Transverse colon (tissue), 4 donors: ENCODE measurements at regions not wholly inside any gene's neighbourhood (a gene's known extent, or its start where the extent isn't known, plus 50 kb on each side); places are given as distances from the start of the nearest gene placed in this dataset.

ENCODE experiments used
- EP300 ChIP-seq: sonication (generic); formaldehyde crosslinking; IDR thresholded peaks from one replicate; pipeline ENCODE4 v1.6.1; 2017; ENCODE audit warnings: antibody characterized with exemption, low read depth
- POLR2A ChIP-seq: fragments of 450-650 bp; IDR thresholded peaks from one replicate; pipeline ENCODE4 v1.6.1; 2016; ENCODE audit warnings: antibody characterized with exemption, mild to moderate bottlenecking, moderate library complexity
- POLR2AphosphoS5 ChIP-seq, 3 donors: sonication (generic); formaldehyde crosslinking; IDR thresholded peaks; one replicate each; pipeline ENCODE4 v1.6.1; 2016; ENCODE audit warnings: antibody characterized with exemption in 3 of 3
- TF ChIP-seq, protein P1 (sequence below), 5 experiments: fragments of 200-600 bp in 3 of 5; fragments of 450-650 bp in 2 of 5; sonication (generic) in 3 of 5; IDR thresholded peaks; 1 replicate in 2 of 5; 2 replicates in 3 of 5; pipeline ENCODE4 v1.5.1; 2016 to 2017; ENCODE audit warnings: antibody characterized with exemption in 5 of 5, inconsistent platforms in 3 of 5, mild to moderate bottlenecking in 2 of 5, moderate library complexity in 1 of 5

DNA sequence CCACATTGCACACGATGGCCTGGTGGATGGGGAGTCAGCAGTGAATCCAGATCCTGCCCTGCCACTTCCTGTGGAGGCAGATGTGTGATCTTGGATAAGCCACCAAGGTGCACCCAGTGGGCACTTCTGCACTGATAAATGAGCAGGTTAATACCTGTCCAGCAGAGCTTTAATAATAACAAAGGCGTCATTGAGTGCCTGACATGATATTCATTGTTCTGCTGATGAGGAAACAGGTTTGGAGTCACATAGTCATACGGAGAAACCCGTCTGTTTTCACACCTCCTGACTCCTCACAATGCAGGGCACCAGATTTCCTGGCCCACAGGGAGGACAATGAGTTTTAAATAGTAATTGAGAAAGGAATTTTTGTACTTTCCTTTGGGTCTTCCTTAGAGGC is 324.6 kb upstream of the CDH5 start:
- TF ChIP-seq, protein P1, sequence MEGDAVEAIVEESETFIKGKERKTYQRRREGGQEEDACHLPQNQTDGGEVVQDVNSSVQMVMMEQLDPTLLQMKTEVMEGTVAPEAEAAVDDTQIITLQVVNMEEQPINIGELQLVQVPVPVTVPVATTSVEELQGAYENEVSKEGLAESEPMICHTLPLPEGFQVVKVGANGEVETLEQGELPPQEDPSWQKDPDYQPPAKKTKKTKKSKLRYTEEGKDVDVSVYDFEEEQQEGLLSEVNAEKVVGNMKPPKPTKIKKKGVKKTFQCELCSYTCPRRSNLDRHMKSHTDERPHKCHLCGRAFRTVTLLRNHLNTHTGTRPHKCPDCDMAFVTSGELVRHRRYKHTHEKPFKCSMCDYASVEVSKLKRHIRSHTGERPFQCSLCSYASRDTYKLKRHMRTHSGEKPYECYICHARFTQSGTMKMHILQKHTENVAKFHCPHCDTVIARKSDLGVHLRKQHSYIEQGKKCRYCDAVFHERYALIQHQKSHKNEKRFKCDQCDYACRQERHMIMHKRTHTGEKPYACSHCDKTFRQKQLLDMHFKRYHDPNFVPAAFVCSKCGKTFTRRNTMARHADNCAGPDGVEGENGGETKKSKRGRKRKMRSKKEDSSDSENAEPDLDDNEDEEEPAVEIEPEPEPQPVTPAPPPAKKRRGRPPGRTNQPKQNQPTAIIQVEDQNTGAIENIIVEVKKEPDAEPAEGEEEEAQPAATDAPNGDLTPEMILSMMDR (IDR thresholded peaks at IDR 0.05): no peak
- TF ChIP-seq EP300 (no peak), POLR2A (no peak), POLR2AphosphoS5 (IDR thresholded peaks at IDR 0.05) (no peak)
